Ovary (tissue), 7 donors: ENCODE measurements at regions not wholly inside any gene's neighbourhood (a gene's known extent, or its start where the extent isn't known, plus 50 kb on each side); places are given as distances from the start of the nearest gene placed in this dataset.

Experiments
- DNase-seq, 5 donors: peaks; one replicate each; pipeline ENCODE4 v3.0.0-alpha.2; 2019 to 2020
- H3K27ac ChIP-seq, 2 donors: fragments of 200-600 bp; one replicate each; pipeline versions ENCODE4 v1.5.1 to v1.8.0; 2019 to 2022
- H3K27me3 ChIP-seq: fragments of 200-600 bp; one replicate; pipeline ENCODE4 v1.8.0; 2022
- H3K36me3 ChIP-seq: fragments of 200-600 bp; sonication (generic); one replicate; pipeline ENCODE4 v1.5.1; 2019
- H3K4me1 ChIP-seq: one replicate; pipeline ENCODE4 v1.8.1; 2013; ENCODE audit warnings: mild to moderate bottlenecking, moderate library complexity; ENCODE audit not compliant: insufficient read depth
- H3K4me3 ChIP-seq: fragments of 200-600 bp; sonication (generic); one replicate; pipeline ENCODE4 v1.5.1; 2017
- H3K9me3 ChIP-seq, 2 donors: fragments of 200-600 bp in 1 of 2; sonication (generic) in 1 of 2; one replicate each; pipeline versions ENCODE4 v1.5.1 to v1.8.1; 2013 to 2019; ENCODE audit warnings: mild to moderate bottlenecking in 1 of 2, moderate library complexity in 1 of 2
- EP300 ChIP-seq: sonication (generic); formaldehyde crosslinking; IDR thresholded peaks from one replicate; pipeline ENCODE4 v1.6.1; 2017; ENCODE audit warnings: antibody characterized with exemption
- POLR2A ChIP-seq: fragments of 450-650 bp; IDR thresholded peaks from one replicate; pipeline ENCODE4 v1.6.1; 2017; ENCODE audit warnings: antibody characterized with exemption, mild to moderate bottlenecking, moderate library complexity
- WGBS, 3 donors: extraction: QIAGEN DNeasy Blood & Tissue Kit in 1 of 3; methylation state at CpG; one replicate each; pipeline versions ENCODE4 v1.1.5 to v1.1.7; 2013 to 2017; 5-methylcytosine and 5-hydroxymethylcytosine counted together
- intact Hi-C, 4 donors: fragments of 100-400 bp; cut with DNase I; formaldehyde crosslinking; loops; one replicate each; pipeline versions ENCODE4 v1.11.0 to v1.15.1; 2022 to 2023
- TF ChIP-seq, protein P1 (sequence below), 3 donors: fragments of 450-650 bp in 2 of 3; fragments of 200-600 bp in 1 of 3; IDR thresholded peaks; one replicate each; pipeline versions ENCODE4 v1.5.1 to v1.8.0; 2016 to 2022; ENCODE audit warnings: antibody characterized with exemption in 3 of 3, mild to moderate bottlenecking in 1 of 3
- donor health status: DM: no; HTN: no; CAD: no; lungs with moderate emphysema.
- donor health status: DM: no; HTN: no; CAD: no.
- donor health status: Bipolar disorder and iron deficiency.
- donor health status: DM: no; HTN: no; CAD: no.
- donor health status: DM: yes; HTN: yes; CAD: no.

DNA sequence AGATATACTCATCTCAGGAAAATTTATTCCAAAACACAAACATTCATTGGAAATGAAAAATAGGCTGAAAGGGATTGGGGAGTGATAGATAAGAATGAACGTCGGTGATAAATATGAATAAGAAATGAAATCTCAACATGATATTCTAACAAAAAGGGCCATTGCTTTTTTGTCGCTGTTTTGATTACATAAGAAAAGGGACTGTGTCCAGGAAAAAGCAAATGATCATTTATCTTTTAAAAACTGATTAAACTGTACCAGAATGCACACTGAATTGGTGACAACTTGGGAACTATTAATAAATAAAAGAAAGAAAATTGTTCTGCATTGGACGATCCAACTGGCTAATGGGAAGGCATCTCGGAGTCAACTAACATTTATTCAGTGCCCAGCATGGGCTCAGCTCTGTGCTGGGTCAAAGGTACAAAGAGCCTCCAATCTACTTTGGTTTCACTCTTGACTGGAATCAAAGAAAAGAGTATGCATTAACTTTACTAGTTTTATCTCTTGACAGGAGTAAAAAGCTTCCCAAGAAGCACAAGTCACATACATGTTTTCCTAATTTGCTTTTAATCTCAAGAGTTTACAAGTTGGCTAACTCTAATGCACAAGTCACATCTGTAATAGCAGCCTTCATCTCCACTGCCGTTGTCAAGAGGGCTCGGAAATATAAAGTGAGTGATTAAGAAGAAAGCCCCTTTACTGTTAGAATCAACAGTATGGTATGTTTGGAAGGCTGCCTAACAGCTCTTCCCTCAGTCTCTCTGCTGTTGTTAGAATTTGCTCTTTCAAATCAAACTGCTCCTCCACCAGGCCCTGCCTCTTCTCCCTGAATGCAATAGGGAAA is 280.0 kb downstream of the IGSF11 start:
- Histone ChIP-seq H3K4me1 (no peaks in the 10 kb centered on the region), H3K27me3 (no peaks in the 10 kb centered on the region), H3K27ac (no peak overlapping the region), H3K36me3 (no peaks in the 10 kb centered on the region), H3K9me3 (no peaks in the 10 kb centered on the region), H3K4me3 (no peak overlapping the region)
- 33 to 41% (median 37%) methylated on average over 7 of the region's 7 CpGs for WGBS, 3 donors
- TF ChIP-seq EP300, result no peak
- intact Hi-C loops, result no loop called here
- no peak for DNase-seq

DNA sequence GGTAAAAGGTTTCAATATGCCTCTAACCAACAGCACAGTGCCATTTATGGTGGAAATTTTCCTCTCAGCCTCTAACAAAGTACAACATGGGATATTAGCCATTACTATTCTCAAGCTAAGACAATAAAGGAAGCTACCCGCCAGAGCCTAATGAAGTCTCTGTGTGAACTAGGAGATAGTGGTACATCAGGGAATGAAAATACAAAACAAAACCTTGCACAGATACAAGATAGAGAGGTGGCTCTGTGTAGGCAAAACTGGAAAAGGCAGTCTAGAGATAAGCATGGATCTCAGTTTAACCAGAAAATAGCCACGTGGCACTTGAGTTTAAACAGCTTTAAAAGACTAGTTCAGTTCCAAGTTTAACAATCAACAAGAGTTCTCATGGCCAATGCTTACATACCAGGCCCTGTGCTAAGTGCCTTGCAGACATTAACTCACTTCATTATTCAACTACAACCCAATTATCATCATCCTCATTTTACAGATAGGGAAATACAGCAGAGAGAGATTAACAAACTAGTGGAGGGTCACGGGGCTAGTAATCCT is 279.3 kb downstream of the IGSF11 start:
- no peak overlapping the region for H3K4me3 ChIP-seq
- no peaks in the 10 kb centered on the region for H3K36me3 ChIP-seq
- no peaks in the 10 kb centered on the region for H3K4me1 ChIP-seq
- 12 to 35% (median 14%) methylated on average over 3 of the region's 3 CpGs for WGBS, 3 donors
- intact Hi-C loops, result no loop called here
- TF ChIP-seq, protein P1, sequence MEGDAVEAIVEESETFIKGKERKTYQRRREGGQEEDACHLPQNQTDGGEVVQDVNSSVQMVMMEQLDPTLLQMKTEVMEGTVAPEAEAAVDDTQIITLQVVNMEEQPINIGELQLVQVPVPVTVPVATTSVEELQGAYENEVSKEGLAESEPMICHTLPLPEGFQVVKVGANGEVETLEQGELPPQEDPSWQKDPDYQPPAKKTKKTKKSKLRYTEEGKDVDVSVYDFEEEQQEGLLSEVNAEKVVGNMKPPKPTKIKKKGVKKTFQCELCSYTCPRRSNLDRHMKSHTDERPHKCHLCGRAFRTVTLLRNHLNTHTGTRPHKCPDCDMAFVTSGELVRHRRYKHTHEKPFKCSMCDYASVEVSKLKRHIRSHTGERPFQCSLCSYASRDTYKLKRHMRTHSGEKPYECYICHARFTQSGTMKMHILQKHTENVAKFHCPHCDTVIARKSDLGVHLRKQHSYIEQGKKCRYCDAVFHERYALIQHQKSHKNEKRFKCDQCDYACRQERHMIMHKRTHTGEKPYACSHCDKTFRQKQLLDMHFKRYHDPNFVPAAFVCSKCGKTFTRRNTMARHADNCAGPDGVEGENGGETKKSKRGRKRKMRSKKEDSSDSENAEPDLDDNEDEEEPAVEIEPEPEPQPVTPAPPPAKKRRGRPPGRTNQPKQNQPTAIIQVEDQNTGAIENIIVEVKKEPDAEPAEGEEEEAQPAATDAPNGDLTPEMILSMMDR (IDR thresholded peaks at IDR 0.05), result no peak
- no peak for TF ChIP-seq POLR2A
- no peak overlapping the region for H3K27ac ChIP-seq
- H3K27me3 ChIP-seq, result no peaks in the 10 kb centered on the region
- no peaks in the 10 kb centered on the region for H3K9me3 ChIP-seq
- no peak for DNase-seq

DNA sequence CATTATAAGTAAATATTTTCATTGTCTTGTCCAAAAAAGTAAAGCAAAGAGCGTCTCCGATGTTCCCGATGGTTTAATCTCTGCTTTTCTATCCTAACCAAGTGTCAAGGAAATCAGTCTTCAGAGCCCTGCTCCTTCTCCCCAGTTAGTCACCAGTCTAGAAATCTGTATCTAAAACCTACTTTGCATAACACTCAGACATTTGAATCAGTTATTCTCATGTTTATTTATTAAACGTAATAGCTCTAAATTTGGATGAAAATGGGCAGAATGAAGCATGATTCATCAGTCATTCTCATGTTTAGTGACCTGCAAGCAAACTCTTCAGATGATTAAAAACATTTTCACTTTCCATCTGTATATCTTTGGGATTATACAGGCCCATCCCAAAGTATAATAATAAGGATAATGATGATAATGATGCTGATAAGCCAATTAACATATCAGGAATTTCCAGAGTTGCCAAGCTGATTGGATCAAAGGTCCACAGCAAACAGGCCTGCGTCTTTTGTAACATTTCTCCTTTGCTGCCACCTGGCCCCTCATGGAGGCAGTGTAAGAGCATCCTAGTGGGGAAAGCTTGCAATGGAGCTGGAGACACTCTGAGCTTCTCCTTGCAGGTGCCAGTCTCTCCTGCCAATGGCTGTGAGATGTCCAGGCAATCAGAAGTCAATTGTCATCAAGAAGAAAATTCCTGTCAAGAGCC is 273.9 kb downstream of the IGSF11 start:
- Histone ChIP-seq H3K27ac (no peak overlapping the region), H3K9me3 (no peaks in the 10 kb centered on the region), H3K4me1 (no peaks in the 10 kb centered on the region), H3K4me3 (no peak overlapping the region), H3K36me3 (no peaks in the 10 kb centered on the region), H3K27me3 (no peaks in the 10 kb centered on the region)
- intact Hi-C loops, result no loop called here
- DNase-seq, result no peak
- 21 to 44% (median 21%) methylated on average over 5 of the region's 5 CpGs for WGBS, 3 donors
- TF ChIP-seq POLR2A, result no peak
- no peak for TF ChIP-seq EP300
- TF ChIP-seq, protein P1 (IDR thresholded peaks at IDR 0.05), result no peak

DNA sequence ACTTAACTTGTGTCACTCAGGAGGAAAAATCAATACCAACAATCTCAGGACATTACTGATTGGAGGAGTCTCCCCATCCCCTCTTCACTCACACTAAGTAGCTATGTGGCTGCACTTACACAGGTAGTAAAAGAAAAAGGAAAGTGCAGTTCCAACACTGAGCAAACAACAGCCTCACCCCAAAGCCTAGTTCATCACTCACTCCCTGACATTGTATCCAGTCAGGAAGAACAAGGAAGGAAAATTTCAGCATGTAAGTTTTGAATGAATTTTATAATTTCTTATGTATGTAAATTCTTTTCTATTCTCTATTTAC is 273.4 kb downstream of the IGSF11 start:
- H3K4me1 ChIP-seq, result no peaks in the 10 kb centered on the region
- H3K9me3 ChIP-seq, result no peaks in the 10 kb centered on the region
- no peak overlapping the region for H3K4me3 ChIP-seq
- no peak overlapping the region for H3K27ac ChIP-seq
- no peak for TF ChIP-seq EP300
- no peak for DNase-seq
- no peaks in the 10 kb centered on the region for H3K27me3 ChIP-seq
- intact Hi-C loops, result no loop called here
- no peaks in the 10 kb centered on the region for H3K36me3 ChIP-seq

DNA sequence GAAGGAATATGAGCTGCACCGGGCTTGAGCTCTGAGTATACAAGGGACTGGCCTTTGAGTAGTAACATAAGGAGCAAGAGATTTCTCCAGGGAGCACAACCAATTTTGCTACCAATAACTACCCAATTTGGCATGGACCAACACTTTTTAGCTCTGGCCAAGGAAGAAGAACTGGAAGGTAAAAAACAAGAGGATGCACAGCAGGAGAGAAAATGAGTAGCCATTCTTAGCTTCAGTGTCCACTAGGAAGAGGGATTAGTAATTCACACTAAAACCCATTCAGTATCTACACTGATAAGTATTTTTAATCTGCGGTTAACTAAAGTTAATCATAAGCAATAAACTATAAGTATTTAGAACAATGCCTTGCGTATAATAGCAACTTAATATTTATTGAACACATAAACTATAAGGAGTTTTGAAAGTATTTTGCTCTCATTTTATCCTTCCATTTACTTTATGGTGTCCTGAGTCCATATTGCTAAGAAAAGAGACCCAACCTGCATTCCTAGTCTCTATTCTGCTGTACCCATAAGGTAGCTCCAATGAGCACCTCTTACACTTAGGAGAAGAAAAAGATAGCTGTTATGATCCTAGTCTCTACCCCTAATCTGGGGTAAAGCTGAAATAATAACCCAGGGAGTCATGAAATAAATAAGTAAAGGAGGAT is 268.9 kb downstream of the IGSF11 start:
- Histone ChIP-seq H3K27ac (no peak overlapping the region), H3K36me3 (no peaks in the 10 kb centered on the region), H3K27me3 (no peaks in the 10 kb centered on the region), H3K4me3 (no peak overlapping the region), H3K9me3 (no peaks in the 10 kb centered on the region), H3K4me1 (no peaks in the 10 kb centered on the region)
- TF ChIP-seq EP300, result no peak
- TF ChIP-seq, protein P1 (IDR thresholded peaks at IDR 0.05), result no peak
- no peak for TF ChIP-seq POLR2A
- no peak for DNase-seq
- WGBS, 3 donors, result 91 to 93% (median 93%) methylated on average over 3 of the region's 3 CpGs
- intact Hi-C loops, result no loop called here
